A204.1 (cell line): ENCODE measurements at regions not wholly inside any gene's neighbourhood (a gene's known extent, or its start where the extent isn't known, plus 50 kb on each side); places are given as distances from the start of the nearest gene placed in this dataset.

Experiments
- FAIRE-seq: peaks from 2 replicates; lab custom pipeline; 2012; peaks lifted over from hg19 to GRCh38; lab: Jason Lieb, UNC

DNA sequence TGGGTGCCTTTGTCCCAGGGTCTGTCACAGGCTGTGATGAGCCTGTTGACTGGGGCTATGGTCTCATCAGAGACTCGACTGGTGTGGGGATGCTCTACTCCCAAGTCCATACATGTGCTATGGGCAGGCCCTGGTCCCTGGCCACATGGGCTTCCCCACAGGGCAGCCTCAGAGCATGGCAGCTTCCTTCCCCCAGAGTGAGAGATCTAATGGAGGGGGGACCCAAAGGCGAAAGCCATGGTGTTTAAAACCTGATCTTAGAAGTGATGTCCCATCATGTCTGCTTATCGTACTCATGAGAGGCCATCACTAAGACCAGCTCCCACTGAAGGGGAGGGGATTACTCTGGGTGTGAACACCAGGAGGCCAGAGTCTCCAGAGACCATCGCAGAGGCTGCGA lies 279.0 kb upstream of the RTL1 start:
- FAIRE-seq = no peak

DNA sequence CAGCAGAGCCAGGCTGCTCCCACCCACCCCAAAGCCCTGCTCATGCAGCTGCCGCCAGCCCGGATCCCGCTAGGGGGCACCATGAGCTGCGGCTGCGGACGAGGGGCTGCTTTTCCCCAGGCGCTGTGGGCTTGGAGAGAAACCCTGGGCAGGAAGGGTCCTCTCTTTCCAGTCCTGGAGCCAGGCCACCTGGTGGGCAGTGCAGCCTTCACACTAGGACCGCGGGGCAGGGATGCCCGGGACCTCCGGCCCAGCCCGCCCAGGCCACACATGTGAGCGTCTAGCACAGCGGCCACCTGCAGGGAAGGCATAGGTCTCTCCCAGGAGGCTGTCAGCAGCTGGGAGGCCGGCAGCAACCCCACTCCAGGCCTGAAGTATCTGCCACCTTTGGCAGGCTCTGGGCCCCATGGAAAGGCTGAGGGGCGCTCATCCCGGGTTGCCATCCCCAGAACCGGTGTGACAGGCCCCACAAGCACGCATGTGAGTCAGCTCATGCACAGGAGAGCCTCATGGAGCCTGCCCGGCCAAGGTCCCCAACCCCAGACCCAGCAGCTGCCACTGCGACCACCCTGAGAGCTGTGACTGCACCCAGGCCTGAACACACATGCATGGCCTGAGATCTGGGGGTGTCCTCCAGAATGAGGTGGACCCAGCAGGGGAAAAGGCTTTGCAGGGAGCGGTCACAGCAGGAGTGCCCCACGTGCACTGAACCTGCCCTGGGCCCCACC lies 280.0 kb upstream of the RTL1 start:
- FAIRE-seq = no peak

DNA sequence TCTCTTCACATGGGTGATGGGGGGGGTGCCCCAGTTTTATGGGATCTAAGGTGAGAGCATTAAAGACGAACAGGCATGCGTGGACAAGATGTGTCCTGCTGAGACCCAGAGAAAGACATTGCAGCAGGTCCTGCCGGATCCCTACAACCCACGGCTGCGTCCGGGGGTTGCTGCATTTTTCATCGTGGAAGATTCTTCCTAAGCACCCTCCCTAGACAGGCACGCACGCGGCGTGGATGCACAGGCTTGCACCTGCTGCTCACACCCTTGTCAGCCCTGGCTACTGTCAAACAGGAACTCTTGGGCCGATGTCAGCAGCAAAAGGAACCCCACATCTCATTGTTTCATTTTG lies 280.6 kb upstream of the RTL1 start:
- no peak for FAIRE-seq

DNA sequence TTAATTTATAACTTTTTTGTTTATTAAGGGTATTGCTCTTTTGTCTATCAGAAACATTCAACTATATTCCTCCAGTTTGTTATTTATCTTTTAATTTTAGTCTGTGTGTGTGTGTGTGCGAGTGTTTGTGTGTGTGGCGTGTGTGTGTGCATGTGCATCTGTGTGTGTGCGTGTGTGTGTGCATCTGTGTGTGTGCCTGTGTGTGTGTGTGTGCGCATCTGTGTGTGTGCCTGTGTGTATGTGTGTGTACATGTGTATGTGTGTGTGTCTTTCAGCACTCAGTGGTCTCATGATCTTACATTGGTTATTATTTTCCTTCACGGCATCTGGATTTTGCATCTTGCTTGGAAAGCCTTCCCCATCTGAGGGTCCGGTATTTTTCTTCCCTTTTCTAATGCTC lies 281.1 kb upstream of the RTL1 start:
- no peak for FAIRE-seq

DNA sequence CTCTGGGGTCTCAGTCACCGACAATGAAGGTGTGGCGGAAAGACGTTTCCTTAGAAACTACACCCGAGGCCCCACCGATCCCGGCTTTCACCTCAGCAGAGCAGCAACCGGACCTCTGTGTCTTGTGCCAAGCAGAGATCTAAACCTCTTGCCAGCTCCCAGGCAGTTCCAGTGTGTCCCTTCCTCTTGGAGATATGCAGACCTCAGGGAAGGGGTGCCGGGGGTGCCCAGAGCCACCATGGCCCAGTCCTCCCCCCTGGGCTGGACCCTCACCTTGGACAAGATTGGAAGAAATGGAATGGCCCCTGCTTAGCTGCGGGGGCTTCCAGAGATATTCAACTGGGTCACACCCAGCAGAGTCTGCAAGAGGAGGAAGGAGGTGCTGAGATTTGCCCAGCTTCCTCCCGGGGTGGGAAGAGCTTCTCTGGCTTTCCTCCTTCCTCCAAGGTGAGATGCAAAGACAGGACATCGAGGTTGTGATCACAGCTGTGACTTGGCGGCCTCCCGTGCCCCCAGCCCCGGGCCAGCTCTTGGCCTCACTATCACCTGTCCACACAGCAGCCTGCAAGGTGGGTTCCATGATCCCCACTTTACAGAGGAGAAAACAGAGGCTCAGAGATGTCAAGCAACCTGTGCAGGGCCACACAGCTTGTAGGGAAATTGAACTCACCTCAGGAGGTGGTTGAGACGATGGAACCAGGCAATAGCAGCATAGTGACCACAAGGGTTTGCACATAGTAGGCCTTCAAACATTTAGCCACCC lies 281.7 kb upstream of the RTL1 start:
- FAIRE-seq = no peak

DNA sequence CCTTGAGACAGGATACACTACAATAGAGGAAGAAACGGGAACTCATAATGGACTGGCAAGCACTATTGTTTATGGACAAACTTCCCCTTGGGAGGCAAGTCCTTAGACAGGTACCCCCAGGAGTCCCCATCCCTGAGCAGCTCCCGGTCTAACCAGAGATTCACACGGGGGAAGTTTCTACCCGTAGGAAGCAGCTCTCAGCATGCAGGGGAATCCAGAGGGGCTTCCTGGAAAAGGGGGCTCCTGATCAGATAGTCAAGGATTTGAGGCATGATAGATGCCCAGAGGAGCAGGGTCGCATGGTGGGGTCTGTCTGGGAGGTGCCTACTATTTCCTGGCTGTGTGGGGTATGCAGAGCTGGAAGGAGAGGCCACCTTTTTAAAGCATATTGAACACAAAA lies 282.4 kb upstream of the RTL1 start:
- FAIRE-seq = no peak

DNA sequence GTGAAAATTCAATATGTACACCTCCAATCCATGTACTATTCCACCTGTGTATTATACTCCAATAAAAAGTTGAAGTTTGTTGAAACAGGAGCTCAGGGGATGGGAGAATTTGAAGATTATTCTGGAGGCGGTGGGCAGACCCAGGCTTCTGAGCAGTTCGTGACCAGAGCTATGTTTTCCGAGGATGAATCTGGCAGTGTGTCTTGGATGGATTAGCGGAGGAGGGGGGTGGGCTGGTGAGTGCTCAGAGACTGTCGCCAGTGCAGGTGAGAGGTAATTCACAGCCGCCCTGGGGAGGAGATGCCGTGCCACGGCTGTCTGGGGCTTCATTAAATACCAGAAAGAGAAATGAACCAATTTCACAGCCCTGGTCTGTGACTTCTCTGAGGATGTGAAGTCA lies 283.0 kb upstream of the RTL1 start:
- FAIRE-seq = no peak

DNA sequence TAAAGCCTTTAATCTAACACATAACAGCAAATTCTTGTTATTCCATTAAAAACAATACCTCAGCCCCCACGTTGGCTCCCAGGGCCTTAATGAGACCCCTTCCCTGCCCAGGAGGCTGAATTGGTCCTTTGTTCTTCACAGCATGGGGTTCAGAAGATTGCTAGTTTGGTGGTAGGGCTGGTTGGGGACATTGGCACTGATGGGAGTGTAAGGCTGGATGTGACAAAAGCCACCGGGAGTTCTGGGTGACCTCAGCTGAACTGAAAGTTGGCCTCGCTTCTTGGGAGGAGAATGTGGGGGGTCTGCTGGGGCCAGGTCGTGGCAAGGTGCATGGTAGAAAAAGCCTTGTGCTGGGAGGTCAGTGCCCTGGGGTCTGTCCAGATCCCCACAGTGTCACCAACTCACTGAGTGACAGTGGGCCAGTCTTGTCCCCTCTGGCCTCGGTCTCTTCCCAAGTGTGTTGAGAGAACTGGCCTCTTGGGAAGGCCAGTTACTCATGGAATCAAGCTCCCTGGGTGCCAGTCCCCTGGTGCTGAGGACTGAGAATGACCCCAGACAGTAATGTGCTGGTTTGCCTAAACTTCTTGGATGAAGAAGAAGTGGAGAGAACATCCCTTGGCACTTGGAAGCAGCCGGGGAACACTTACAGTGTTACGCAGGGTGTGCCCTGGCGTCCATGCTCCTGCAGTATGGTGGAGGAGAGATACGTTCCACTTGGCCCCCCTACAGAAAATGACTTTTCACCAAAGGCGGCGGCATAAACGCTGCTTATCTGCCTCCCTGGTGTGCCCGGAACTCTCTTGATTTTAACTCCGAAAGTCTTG lies 283.7 kb upstream of the RTL1 start:
- no peak for FAIRE-seq

DNA sequence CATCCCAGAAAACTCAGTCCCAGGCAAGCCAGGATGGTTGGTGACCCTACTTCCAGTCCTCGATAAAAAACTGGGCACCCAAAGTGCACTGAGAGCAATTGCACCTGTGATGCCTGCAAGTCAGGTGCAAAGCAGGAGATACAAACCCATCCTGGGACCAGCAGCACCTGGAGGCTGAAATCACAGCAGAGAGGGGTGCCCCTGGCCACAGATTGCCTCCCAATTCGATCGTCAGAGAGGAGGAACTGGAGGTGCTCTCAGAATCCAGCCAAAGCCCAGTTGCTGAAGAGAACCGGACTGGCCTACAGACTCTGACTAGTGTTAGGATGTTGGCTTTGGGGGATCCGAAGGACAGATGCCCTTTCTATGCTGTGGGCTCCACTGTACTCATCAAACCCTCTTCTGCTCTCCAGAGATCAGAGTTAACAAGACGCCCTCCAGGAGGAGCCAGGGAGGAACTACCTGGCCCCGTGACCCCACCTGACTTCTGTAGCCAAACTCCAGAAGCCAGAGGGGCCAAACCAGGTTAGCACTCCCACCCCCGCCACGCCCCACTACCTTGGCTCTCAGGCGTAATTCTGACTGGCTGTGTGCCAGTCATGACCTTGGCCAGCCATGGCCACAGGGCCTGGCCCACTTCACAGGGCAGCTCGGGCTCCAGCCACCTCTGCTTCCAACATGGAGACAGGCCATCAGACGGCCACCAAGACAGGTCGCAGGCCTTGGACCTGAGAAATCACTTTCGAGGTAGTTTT lies 284.5 kb upstream of the RTL1 start:
- FAIRE-seq = no peak

DNA sequence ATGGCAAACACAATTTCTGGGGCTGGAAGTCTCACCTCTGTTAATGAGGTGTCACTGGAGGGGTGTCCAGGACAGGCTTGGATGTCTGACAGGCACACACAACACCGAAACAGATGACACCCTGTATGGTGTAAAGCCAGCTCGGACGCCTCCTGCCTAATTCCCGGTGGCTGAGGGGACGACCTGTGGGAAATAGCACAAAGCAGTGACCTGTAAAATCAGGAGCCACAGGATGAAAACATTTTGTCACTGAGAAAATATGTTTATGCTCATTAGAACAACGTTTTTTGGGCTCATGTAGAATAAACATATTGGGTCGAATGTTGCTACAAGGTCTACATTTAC lies 285.0 kb upstream of the RTL1 start:
- no peak for FAIRE-seq

DNA sequence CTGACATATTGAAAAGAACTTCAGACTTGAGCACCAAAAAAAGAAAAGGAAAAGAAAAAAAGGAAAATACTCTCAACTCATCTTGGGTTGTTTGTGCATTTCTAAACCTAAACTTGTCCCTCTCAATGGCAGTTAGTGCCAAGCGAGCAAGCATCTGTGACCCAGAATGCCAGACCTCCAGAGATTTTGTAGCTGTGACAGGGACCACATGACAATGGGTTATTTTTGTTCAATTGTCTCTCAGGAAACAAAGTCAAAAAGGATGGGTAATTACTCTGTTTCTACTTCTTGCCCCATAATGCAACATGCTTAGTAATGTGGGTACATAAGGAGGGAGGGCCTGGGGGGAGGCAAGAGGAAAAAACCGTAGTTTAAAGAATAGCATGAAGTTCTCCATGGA lies 285.7 kb upstream of the RTL1 start:
- FAIRE-seq = no peak

DNA sequence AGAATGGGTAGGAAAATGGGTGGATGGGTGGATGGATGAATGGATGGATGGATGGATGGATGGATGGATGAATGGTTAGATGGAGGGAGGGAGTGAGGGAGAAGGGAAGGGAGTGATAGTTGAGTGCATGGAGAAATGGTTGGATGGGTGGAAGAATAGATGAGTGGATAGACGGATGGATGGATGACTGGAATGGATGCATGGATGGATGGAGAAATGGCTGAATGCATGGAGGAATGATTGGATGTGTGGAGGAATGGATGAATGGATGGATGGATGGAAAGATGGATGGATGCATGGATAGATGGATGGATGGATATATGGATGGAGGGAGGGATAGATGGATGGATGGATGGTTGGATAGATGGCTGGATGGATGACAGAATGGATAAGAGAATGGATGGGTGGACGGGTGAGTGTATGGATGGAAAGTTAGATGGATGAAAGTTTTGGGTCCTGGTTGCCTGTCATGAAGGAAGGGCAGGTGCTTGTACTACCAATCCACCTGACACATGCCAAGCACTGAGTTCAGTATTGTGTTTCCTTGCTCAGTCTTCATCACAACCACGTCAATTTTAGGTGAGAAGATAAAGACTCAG lies 286.5 kb upstream of the RTL1 start:
- FAIRE-seq = no peak

DNA sequence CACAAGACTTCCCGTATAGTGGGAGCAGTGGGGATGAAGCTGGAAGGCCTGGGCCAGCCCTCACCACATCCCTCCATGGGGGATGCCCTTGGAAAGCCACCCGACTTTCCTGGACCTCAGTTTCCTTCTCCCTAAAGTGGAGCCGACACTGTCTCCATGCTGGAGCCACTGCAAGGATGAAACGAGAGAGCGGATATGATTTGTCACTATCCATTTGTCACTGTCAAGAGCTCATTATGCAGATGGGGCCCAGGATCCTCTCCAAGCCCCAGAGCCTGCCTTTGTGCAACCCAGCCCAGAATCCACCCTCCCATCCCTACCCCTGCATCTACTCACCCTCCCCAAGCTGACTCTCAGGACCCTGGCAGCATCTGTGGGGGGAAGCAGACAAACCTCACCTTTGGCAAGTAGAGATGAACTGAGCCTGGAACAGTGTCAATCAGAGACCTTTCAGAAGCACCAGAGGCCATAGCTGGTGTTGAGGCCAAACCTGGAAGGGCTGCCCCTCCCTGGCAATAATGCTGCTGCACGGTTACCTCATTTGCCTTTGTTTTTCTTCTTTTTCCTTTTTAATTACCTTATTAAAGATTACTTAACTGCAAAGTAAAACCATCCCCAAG lies 287.7 kb upstream of the RTL1 start:
- no peak for FAIRE-seq

DNA sequence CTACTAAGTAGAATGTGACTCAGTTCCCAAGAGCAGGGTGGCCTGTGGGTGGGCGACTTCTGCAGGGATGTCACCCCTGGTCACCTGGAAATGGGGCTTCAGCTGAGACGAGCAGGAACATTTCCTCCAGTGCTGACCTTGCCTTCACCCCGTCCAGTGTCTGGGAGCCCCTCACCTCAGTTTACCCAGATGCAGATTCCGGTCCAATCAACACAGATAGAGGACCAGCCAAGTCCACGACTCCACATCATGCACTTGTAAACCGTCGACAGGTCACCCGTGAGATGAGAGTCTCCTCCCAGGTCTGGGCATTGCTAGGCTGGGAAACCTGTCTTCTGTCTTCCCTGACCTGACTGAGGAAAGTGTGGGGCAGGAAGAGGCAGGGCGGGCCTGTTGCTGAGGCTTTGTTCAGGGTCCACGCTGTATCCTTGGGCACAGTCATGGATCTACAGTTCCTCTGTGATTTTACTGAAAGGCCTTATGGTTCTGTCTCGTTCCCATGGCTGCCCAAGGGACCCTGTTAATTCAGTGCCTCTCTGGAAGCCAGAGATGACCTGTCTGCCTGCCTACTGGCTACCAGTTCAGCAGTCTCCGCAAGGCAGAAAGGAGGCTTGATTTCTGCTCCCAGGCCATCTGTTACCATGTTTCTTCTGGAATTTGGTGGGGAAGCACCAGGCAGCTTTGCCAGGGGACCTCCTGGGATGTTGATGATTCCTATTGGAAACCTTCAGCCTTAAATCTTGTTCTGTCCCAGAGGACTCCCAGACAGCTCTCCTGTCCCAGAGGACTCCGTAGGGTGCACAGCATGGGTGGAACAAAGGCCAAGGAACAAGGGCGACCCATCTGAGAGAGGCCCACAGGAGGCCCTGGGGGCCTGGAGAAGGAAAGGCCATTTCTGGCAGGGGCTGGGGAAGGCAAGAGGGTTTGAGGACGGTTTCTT lies 288.5 kb upstream of the RTL1 start:
- FAIRE-seq = no peak

DNA sequence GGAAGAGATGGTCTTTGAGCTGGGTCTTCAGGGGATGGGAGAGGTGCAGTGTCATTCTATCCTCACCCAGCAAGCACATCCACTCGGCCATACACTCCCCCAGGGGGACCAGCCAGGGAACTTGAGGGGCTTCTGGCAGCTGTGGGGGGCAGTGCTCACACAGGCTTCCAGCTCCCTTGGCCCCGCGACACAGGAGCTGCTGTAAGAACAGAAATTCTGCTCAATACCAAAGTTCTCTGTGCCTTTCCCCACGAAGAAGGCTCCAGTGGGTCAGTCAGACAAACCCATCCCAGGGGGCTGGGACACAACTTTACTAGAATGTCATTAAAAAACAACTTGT lies 289.1 kb upstream of the RTL1 start:
- no peak for FAIRE-seq

DNA sequence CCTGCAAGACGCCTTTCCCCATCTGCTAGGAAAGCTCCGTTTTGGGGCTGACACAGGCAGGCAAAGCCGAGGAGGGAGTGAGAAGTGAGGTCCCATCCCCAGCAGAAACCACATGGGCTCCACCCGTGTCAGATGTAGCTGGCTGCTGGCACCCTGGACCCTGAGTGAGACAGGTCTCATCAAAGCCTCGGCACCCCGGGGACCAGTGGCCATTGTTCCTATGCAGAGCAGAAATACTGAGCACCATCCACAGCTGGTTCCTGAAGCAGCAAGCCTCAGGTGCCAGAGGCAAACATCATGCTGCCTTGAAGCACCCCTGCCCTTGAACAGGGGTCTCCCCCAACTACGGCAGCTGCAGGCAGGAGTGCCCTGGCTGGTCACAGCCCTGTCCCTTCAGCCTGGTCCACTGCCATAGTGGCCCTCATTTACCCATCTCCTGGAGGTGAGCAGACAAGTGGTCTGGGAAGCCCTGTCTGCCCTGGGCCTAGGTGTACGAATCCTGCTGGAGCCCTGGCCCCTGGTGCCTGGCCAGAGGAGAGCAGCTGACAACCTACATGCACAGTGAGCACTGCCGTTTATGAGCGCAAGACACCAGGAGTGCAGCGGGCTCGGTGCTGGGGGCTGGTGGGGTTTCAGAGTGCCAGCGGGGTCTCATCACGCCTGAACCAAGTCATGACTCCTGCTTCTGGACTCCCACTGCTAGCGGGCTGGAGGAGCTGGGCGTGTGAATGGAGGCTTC lies 289.8 kb upstream of the RTL1 start:
- no peak for FAIRE-seq

DNA sequence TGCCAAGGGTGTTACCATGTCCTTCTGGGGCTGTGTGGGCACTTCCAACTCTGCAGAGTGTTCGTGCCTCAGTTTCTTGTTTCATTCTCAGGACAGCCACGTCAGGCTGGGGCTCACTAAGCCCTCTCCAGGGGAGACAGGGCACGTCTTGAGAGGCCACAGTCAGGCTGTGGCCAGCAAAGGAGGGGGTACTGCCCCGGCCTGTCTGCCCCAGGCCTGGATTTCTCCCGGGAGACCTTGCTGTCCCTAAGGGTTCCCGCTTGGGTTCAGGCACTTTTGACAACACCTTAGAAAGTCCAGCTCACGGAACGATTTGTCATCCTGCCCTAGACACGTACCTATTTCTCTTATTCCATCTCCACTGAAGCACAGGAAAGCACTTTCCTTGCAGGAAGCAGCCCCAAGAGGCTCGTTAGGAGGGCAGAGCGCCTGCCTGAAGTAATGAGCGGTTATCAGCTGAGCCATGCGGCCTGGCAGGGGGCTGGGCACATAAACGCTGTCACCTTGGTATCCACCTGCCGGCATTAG lies 290.4 kb upstream of the RTL1 start:
- FAIRE-seq = no peak

DNA sequence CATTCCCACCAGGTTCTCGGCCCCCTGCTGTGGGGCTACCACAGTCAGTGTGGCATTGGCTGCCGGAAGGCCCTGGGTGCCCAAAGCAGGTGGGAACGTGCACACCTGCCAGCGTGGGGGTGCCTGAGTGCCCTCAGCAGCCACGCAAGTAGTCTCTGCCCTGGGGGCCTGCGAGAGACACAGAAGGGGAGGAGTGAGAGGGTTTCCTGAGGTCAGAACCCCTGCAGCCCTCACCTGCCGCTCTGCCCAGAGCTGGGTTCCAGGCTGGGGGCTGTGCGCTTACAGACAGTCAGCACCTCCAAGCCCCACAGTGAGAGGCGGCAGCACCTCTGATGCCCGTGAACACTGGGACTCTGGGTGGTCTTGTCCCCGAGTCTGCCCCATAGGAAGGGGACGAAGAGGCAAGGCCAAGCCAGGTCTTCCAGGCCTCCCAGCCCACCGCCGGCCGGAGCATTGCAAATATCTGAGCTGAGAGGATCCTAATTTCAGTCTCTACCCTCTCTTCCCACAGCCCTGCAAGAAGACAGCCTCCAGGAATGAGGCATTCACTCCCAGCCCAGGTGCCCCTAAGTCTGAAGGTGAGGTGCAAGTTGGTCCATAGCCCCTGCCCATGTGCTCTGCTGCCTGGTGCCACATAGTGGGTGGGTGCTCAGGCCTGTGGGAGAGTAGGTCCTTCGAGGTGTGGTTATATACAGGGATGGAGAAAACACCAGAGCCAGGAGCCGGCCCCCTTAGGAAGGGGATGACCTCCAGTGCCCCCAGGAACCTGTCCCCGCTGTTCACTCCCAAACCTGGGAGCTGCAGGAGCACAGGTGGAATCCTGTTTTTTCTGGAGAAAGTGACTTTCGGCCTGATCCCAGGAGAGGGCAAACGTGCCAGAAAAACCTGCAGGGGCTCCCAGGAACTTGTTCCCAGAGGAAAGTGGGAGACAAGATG lies 291.1 kb upstream of the RTL1 start:
- FAIRE-seq = no peak
